Activated B cell treated with CpG ODN at 0.5 μM for 24 hours (primary cell): ENCODE measurements at regions not wholly inside any gene's neighbourhood (a gene's known extent, or its start where the extent isn't known, plus 50 kb on each side); places are given as distances from the start of the nearest gene placed in this dataset.
"Not testable (repeated sequence)": the region's sequence is repeated elsewhere in the genome, so short reads cannot be mapped to it uniquely, and the experiment has no call there.

Source experiments
- ATAC-seq: fragments of 200-7000 bp; cut with Tn5 transposase; one replicate; pipeline ENCODE4 v1.10.0; 2021; ENCODE audit warnings: low read depth, mild to moderate bottlenecking, moderate library complexity
- CTCF ChIA-PET: fragments of 350-600 bp; sonication (Branson Sonifier 250); formaldehyde crosslinking; loops from one replicate; lab custom pipeline; 2021; ENCODE audit warnings: antibody characterized with exemption; lab: Charles Lee
- POLR2A ChIA-PET: fragments of 350-600 bp; sonication (Branson Sonifier 250); formaldehyde crosslinking; loops from one replicate; lab custom pipeline; 2021; ENCODE audit warnings: antibody characterized with exemption; lab: Charles Lee
- DNase-seq: peaks from one replicate; pipeline ENCODE4 v3.0.0; 2022
- H3K27ac Mint-ChIP-seq: one replicate; pipeline ENCODE4 v1.8.0; 2020; ENCODE audit warnings: mixed read lengths
- H3K27me3 Mint-ChIP-seq: one replicate; pipeline ENCODE4 v1.8.0; 2021; ENCODE audit warnings: mixed read lengths
- H3K36me3 Mint-ChIP-seq: one replicate; pipeline ENCODE4 v1.8.0; 2021; ENCODE audit warnings: low read depth, mixed read lengths
- H3K4me1 Mint-ChIP-seq: one replicate; pipeline ENCODE4 v1.8.0; 2021; ENCODE audit warnings: mixed read lengths
- H3K4me3 Mint-ChIP-seq: one replicate; pipeline ENCODE4 v1.8.0; 2020; ENCODE audit warnings: mild to moderate bottlenecking, mixed read lengths
- H3K9me3 Mint-ChIP-seq: one replicate; pipeline ENCODE4 v1.8.0; 2020; ENCODE audit warnings: mixed read lengths
- intact Hi-C: fragments of 100-400 bp; cut with micrococcal nuclease; formaldehyde crosslinking; loops from one replicate; pipeline ENCODE4 v1.15.1; 2024
- TF ChIP-seq, protein P1 (sequence below): fragments of 200-600 bp; IDR thresholded peaks from one replicate; pipeline ENCODE4 v1.8.0; 2022; ENCODE audit warnings: antibody characterized with exemption, mild to moderate bottlenecking

DNA sequence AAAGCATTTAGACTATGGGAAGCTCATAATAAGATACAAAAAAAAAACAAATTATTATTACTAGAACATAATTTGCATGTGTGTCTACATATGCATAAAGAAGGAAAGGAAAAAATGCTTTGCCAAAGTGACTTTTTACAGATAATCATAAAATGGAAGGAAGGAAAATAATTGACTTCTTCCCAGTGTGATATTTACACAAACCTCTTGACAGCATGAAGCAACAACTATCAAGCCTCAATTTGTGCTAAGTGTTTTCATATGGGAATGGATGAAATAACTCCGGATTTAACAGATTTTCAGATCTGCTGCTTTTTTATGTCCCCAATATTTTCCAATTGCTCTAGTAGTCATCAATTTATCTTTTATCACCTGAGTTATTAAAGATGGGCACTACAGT lies 275.9 kb upstream of the REG3G start:
- TF ChIP-seq, protein P1, sequence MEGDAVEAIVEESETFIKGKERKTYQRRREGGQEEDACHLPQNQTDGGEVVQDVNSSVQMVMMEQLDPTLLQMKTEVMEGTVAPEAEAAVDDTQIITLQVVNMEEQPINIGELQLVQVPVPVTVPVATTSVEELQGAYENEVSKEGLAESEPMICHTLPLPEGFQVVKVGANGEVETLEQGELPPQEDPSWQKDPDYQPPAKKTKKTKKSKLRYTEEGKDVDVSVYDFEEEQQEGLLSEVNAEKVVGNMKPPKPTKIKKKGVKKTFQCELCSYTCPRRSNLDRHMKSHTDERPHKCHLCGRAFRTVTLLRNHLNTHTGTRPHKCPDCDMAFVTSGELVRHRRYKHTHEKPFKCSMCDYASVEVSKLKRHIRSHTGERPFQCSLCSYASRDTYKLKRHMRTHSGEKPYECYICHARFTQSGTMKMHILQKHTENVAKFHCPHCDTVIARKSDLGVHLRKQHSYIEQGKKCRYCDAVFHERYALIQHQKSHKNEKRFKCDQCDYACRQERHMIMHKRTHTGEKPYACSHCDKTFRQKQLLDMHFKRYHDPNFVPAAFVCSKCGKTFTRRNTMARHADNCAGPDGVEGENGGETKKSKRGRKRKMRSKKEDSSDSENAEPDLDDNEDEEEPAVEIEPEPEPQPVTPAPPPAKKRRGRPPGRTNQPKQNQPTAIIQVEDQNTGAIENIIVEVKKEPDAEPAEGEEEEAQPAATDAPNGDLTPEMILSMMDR = no peak
- no peaks in the 10 kb centered on the region for H3K27me3 Mint-ChIP-seq
- ATAC-seq (no peak), DNase-seq (no peak)
- no peaks in the 10 kb centered on the region for H3K36me3 Mint-ChIP-seq
- POLR2A ChIA-PET = no interaction called here
- CTCF ChIA-PET = no interaction called here
- peaks cover 2% of the 10 kb centered on the region for H3K9me3 Mint-ChIP-seq
- no peaks in the 10 kb centered on the region for H3K4me1 Mint-ChIP-seq
- intact Hi-C loops = no loop called here
- no peak overlapping the region for H3K4me3 Mint-ChIP-seq
- H3K27ac Mint-ChIP-seq = no peak overlapping the region

GRCh38 chr2:78750219-78750618 lies 275.3 kb upstream of the REG3G start:
- H3K4me1 Mint-ChIP-seq = no peaks in the 10 kb centered on the region
- peaks cover 2% of the 10 kb centered on the region for H3K9me3 Mint-ChIP-seq
- H3K27ac Mint-ChIP-seq = no peak overlapping the region
- no peak for ATAC-seq
- CTCF ChIA-PET = no interaction called here
- DNase-seq = no peak
- H3K4me3 Mint-ChIP-seq = no peak overlapping the region
- TF ChIP-seq, protein P1 = no peak
- H3K27me3 Mint-ChIP-seq = no peaks in the 10 kb centered on the region
- intact Hi-C loops = no loop called here
- POLR2A ChIA-PET = no interaction called here
- H3K36me3 Mint-ChIP-seq = no peaks in the 10 kb centered on the region

- DNase-seq = no peak
- no peak for ATAC-seq
- Mint-ChIP-seq H3K36me3 (no peaks in the 10 kb centered on the region), H3K27ac (no peak overlapping the region), H3K4me1 (no peaks in the 10 kb centered on the region), H3K27me3 (no peaks in the 10 kb centered on the region), H3K4me3 (no peak overlapping the region), H3K9me3 (peaks cover 12% of the 10 kb centered on the region)
- intact Hi-C loops = no loop called here
- ChIA-PET POLR2A (no interaction called here), CTCF (no interaction called here)
- TF ChIP-seq, protein P1 = no peak
Observed at GRCh38 chr2:78754930-78755329, 270.6 kb upstream of the REG3G start.

GRCh38 chr2:78757191-78757590 lies 268.3 kb upstream of the REG3G start:
- ChIA-PET CTCF (no interaction called here), POLR2A (no interaction called here)
- peaks cover 29% of the 10 kb centered on the region for H3K9me3 Mint-ChIP-seq
- no peak overlapping the region for H3K27ac Mint-ChIP-seq
- H3K36me3 Mint-ChIP-seq = no peaks in the 10 kb centered on the region
- H3K4me3 Mint-ChIP-seq = no peak overlapping the region
- ATAC-seq (no peak), DNase-seq (no peak)
- no peaks in the 10 kb centered on the region for H3K4me1 Mint-ChIP-seq
- TF ChIP-seq, protein P1 = no peak
- H3K27me3 Mint-ChIP-seq = no peaks in the 10 kb centered on the region
- intact Hi-C loops = no loop called here

GRCh38 chr2:78757640-78758039 lies 267.9 kb upstream of the REG3G start:
- DNase-seq = no peak
- Mint-ChIP-seq H3K27ac (no peak overlapping the region), H3K4me3 (no peak overlapping the region), H3K4me1 (no peaks in the 10 kb centered on the region), H3K9me3 (peaks cover 34% of the 10 kb centered on the region), H3K36me3 (no peaks in the 10 kb centered on the region), H3K27me3 (no peaks in the 10 kb centered on the region)
- ATAC-seq = no peak
- intact Hi-C loops = no loop called here
- TF ChIP-seq, protein P1 = no peak
- ChIA-PET CTCF (no interaction called here), POLR2A (no interaction called here)

DNA sequence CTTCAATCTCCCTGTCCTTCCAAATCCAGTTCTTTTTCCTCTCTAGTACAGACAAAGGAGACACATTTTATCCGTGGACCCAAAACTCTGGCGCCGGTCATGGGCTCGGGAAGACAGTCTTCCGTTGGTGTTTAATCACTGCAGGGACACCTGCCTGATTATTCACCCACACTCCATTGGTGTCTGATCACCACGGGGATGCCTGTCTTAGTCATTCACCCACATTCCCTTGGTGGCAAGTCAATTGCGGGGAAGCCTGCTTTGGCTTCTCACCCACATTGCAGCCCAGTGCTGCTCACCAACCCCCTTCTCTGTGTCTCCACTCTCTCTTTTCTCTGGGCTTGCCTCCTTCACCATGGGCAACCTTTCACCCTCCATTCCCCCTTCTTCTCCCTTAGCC lies 266.7 kb upstream of the REG3G start:
- POLR2A ChIA-PET, intact Hi-C loops, ATAC-seq, CTCF ChIA-PET, H3K27ac Mint-ChIP-seq, H3K4me3 Mint-ChIP-seq, H3K27me3 Mint-ChIP-seq, H3K36me3 Mint-ChIP-seq, H3K4me1 Mint-ChIP-seq, DNase-seq: not testable (repeated sequence)
- H3K9me3 Mint-ChIP-seq = peaks cover 40% of the 10 kb centered on the region
